Kidney epithelial cell (primary cell): ENCODE measurements at regions not wholly inside any gene's neighbourhood (a gene's known extent, or its start where the extent isn't known, plus 50 kb on each side); places are given as distances from the start of the nearest gene placed in this dataset.

Experiments used
- DNase-seq: peaks from one replicate; pipeline ENCODE4 v3.0.0-alpha.2; 2010; ENCODE audit warnings: low read depth
- H3K27me3 ChIP-seq: 2 replicates; pipeline ENCODE4 v1.6.0; 2011; ENCODE audit warnings: low read length; ENCODE audit not compliant: control insufficient read depth, insufficient read depth
- H3K36me3 ChIP-seq: 2 replicates; pipeline ENCODE4 v1.5.1; 2011; ENCODE audit warnings: low read length; ENCODE audit not compliant: control insufficient read depth, insufficient read depth
- H3K4me3 ChIP-seq: 2 replicates; pipeline ENCODE4 v1.5.1; 2011; ENCODE audit warnings: low read depth, mild to moderate bottlenecking, control low read depth, low read length
- CTCF ChIP-seq: IDR thresholded peaks from 2 replicates; pipeline ENCODE4 v1.5.1; 2011; ENCODE audit warnings: mild to moderate bottlenecking, moderate library complexity, low read length, control low read depth, inconsistent platforms; ENCODE audit not compliant: insufficient read depth, poor library complexity, severe bottlenecking

- DNase-seq: no peak
- no peak for TF ChIP-seq CTCF
- Histone ChIP-seq H3K4me3 (no peak overlapping the region), H3K27me3 (no peaks in the 10 kb centered on the region), H3K36me3 (no peaks in the 10 kb centered on the region)
These were observed 71.2 kb upstream of the SLC6A6 start for GRCh38 chr3:14331251-14331650.

GRCh38 chr3:14332392-14332791, 70.0 kb upstream of the SLC6A6 start:
- Histone ChIP-seq H3K36me3 (no peaks in the 10 kb centered on the region), H3K4me3 (no peak overlapping the region), H3K27me3 (peaks cover 5% of the 10 kb centered on the region)
- no peak for TF ChIP-seq CTCF
- DNase-seq: no peak

DNA sequence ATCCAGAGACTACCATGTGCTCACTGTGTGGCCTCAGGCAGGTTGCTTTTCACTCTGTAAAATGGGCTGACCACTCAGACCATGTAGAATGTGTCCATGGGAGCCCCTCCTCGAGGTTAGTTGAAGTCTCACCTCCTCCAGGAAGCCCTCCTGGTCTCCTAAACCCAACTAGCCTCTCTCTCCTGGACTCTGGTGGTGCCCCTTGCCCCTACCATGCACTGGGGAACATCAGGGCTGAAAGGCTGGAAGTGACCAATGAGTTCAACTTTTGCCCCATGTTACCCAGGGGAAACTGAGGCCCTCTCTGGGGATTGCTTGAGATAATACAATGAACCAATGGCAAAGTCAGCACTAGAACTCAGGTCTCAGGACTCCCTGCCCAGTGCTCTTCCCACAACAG, 69.2 kb upstream of the SLC6A6 start:
- H3K36me3 ChIP-seq: no peaks in the 10 kb centered on the region
- no peak for DNase-seq
- TF ChIP-seq CTCF: no peak
- no peak overlapping the region for H3K4me3 ChIP-seq
- peaks cover 8% of the 10 kb centered on the region for H3K27me3 ChIP-seq

DNA sequence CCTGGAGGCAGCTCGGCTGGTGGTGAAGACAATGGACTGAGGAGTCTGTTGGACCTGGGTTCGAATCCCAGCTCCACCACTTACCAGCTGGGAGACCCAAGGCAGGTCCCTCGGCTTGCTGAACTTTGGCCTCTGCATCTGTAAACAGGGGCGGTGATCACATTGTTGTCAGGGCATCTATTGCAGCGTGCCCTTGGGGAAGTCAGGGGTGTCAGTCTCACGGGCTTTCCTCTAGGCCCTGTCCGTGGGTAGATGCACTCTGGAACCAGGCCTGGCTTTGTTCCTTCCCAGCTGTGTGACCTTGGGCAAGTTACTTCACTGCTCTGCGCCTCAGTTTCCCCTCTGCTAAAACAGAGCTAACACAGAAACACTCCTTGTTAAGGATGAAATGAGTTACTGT, 68.8 kb upstream of the SLC6A6 start:
- no peak for TF ChIP-seq CTCF
- H3K4me3 ChIP-seq: no peak overlapping the region
- no peaks in the 10 kb centered on the region for H3K36me3 ChIP-seq
- DNase-seq: no peak
- peaks cover 8% of the 10 kb centered on the region for H3K27me3 ChIP-seq

DNA sequence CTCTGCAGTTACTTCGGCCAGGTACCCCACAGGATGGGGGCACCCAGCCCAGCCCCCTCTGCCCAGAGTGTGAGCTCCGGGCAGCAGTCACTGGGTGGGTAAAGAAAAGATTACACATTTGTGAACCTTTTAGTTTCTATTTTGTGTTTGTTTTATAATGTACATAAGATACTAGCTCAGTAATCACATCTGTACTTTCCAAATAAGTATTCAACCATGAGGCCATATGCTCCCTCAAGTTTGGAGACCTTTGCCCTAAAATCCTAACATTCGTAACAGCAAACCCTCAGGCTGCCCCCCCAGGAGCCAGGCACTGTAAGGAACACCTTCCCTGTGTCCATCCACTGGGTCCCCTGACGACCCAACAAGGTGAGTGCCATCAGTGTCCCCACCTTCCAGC, 68.3 kb upstream of the SLC6A6 start:
- Histone ChIP-seq H3K36me3 (no peaks in the 10 kb centered on the region), H3K27me3 (peaks cover 8% of the 10 kb centered on the region), H3K4me3 (no peak overlapping the region)
- DNase-seq: no peak
- TF ChIP-seq CTCF: no peak

- TF ChIP-seq CTCF: no peak
- Histone ChIP-seq H3K36me3 (no peaks in the 10 kb centered on the region), H3K27me3 (peaks cover 8% of the 10 kb centered on the region), H3K4me3 (no peak overlapping the region)
- no peak for DNase-seq
These were observed 67.5 kb upstream of the SLC6A6 start for GRCh38 chr3:14334936-14335335.
